Erythroblast (primary cell): ENCODE measurements at regions not wholly inside any gene's neighbourhood (a gene's known extent, or its start where the extent isn't known, plus 50 kb on each side); places are given as distances from the start of the nearest gene placed in this dataset.

Source experiments
- GATA1 ChIP-seq: IDR thresholded peaks from 2 replicates; pipeline ENCODE4 v1.6.1; 2011; ENCODE audit warnings: low read depth, mild to moderate bottlenecking, control low read depth, low read length, moderate library complexity
- POLR2A ChIP-seq: IDR thresholded peaks from 2 replicates; pipeline ENCODE4 v1.6.1; 2011; ENCODE audit warnings: mild to moderate bottlenecking, low read length

DNA sequence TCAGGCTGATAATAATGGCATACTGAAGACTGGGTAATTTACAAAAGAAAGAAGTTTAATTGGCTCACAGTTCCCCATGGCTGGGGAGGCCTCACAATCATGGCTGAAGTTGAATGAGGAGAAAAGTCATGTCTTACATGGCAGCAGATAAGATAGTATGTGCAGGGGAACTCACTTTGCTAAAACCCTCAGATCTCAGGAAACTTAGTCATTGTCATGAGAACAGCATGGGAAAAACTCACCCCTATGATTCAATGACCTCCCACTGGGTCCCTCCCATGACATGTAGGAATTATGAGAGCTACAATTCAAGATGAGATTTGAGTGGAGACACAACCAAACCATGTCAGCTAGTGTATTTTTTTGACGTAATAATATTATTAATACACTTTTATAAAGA is 149.8 kb upstream of the BOD1L1 start:
- TF ChIP-seq POLR2A (no peak), GATA1 (no peak)
